ENCODE measurements at regions not wholly inside any gene's neighbourhood (a gene's known extent, or its start where the extent isn't known, plus 50 kb on each side); places are given as distances from the start of the nearest gene placed in this dataset.

GRCh38 chrX:8244301-8244700 lies 73.2 kb upstream of the VCX2 start:
- no peak for TF ChIP-seq CTCF (IDR thresholded peaks at IDR 0.05; ENCODE audit: low read length)
- no peak for TF ChIP-seq EZH2 (IDR thresholded peaks at IDR 0.05; ENCODE audit: borderline replicate concordance, low read length)
